ENCODE measurements at regions not wholly inside any gene's neighbourhood (a gene's known extent, or its start where the extent isn't known, plus 50 kb on each side); places are given as distances from the start of the nearest gene placed in this dataset.

DNA sequence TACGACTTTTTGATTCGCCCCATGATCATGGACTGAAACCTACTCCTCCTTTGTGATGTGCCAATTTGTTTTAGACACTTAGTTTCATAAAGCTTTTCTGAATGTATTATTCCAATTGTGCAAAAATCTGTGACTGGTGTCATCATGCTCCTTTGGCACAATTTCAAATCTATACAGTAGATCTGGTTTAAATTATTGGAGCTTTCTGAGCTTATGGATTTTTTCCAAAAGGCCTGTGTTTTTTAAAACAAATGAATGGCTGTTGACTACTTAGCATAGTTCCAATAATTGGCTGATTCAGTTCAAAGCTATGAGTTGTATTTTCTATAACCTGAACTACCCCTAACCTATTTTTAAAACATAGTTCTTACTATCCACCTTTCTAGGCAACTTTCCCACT, 282.7 kb downstream of the CNTN3 start:
- intact Hi-C loops (cut with micrococcal nuclease; ENCODE audit: unreplicated experiment) (no loop called here), in situ Hi-C loops (cut with MboI) (no loop called here)
- WGBS (ENCODE audit: insufficient coverage, insufficient replicate concordance, low lambda C conversion rate, missing lambda C conversion rate) = 0% methylated on average over 2 of the region's 2 CpGs
- Histone ChIP-seq H3K4me3 (no peak overlapping the region), H3K4me1 (ENCODE audit: control insufficient read depth, insufficient read depth, low read length) (no peaks in the 10 kb centered on the region), H4K20me1 (ENCODE audit: control insufficient read depth, insufficient read depth) (no peaks in the 10 kb centered on the region), H2AFZ (ENCODE audit: control insufficient read depth, low read depth, low read length) (no peak overlapping the region), H3K27me3 (replicated peaks in 1 of 2; ENCODE audit: control insufficient read depth in 2 of 2, insufficient read depth in 2 of 2, low read length in 1 of 2) (no peaks in the 10 kb centered on the region), H3K9me3 (replicated peaks; ENCODE audit: control insufficient read depth, insufficient read depth, low read length) (no peaks in the 10 kb centered on the region), H3K27ac (ENCODE audit: control insufficient read depth, insufficient read depth) (no peak overlapping the region), H3K9ac (ENCODE audit: control insufficient read depth, insufficient read depth, low read length) (no peak overlapping the region), H3K4me2 (ENCODE audit: control insufficient read depth, insufficient read depth) (no peak overlapping the region), H3K36me3 (ENCODE audit: control insufficient read depth in 2 of 2, insufficient read depth in 2 of 2, low read length in 1 of 2) (no peaks in the 10 kb centered on the region), H3K79me2 (ENCODE audit: control insufficient read depth, insufficient read depth, low read length) (no peaks in the 10 kb centered on the region)
- ChIA-PET POLR2A (no interaction called here), SMC1A (ENCODE audit: uncharacterized antibody, unreplicated experiment) (no interaction called here), CTCF (no interaction called here), RAD21 (ENCODE audit: unreplicated experiment) (no interaction called here)
- no TSS peak for BruUV-seq (replicated peaks)
- no peak for DNase-seq (ENCODE audit: low read depth, low spot score)
- ATAC-seq = no peak
- FAIRE-seq = no peak
- no peak for TF ChIP-seq EZH2 (IDR thresholded peaks at IDR 0.05; ENCODE audit: borderline replicate concordance, control insufficient read depth, low read depth, low read length)
- TF ChIP-seq FOS (IDR thresholded peaks at IDR 0.05; ENCODE audit: borderline replicate concordance, extremely low read depth, insufficient read length) = no peak
- TF ChIP-seq DPF2 (IDR thresholded peaks at IDR 0.05) = no peak
- no peak for TF ChIP-seq ZBTB4 (CRISPR knock-in tag; IDR thresholded peaks at IDR 0.05)
- TF ChIP-seq CTCF (IDR thresholded peaks at IDR 0.05 in 2 of 3, conservative IDR thresholded peaks at IDR 0.05 in 1 of 3; ENCODE audit: control insufficient read depth in 2 of 3, extremely low read depth in 1 of 3, insufficient read depth in 1 of 3, low read depth in 3 of 3, low read length in 3 of 3) = no peak
- TF ChIP-seq E4F1 (IDR thresholded peaks at IDR 0.05; ENCODE audit: borderline replicate concordance, partially characterized antibody) = no peak
- no peak for TF ChIP-seq TCF12 (IDR thresholded peaks at IDR 0.05; ENCODE audit: low read depth, low read length)
- TF ChIP-seq CREM (IDR thresholded peaks at IDR 0.05; ENCODE audit: low read depth) = no peak
- TF ChIP-seq KDM1A (IDR thresholded peaks at IDR 0.05; ENCODE audit: borderline replicate concordance) = no peak
- no peak for TF ChIP-seq LARP7 (IDR thresholded peaks at IDR 0.05)
- TF ChIP-seq, protein P1, sequence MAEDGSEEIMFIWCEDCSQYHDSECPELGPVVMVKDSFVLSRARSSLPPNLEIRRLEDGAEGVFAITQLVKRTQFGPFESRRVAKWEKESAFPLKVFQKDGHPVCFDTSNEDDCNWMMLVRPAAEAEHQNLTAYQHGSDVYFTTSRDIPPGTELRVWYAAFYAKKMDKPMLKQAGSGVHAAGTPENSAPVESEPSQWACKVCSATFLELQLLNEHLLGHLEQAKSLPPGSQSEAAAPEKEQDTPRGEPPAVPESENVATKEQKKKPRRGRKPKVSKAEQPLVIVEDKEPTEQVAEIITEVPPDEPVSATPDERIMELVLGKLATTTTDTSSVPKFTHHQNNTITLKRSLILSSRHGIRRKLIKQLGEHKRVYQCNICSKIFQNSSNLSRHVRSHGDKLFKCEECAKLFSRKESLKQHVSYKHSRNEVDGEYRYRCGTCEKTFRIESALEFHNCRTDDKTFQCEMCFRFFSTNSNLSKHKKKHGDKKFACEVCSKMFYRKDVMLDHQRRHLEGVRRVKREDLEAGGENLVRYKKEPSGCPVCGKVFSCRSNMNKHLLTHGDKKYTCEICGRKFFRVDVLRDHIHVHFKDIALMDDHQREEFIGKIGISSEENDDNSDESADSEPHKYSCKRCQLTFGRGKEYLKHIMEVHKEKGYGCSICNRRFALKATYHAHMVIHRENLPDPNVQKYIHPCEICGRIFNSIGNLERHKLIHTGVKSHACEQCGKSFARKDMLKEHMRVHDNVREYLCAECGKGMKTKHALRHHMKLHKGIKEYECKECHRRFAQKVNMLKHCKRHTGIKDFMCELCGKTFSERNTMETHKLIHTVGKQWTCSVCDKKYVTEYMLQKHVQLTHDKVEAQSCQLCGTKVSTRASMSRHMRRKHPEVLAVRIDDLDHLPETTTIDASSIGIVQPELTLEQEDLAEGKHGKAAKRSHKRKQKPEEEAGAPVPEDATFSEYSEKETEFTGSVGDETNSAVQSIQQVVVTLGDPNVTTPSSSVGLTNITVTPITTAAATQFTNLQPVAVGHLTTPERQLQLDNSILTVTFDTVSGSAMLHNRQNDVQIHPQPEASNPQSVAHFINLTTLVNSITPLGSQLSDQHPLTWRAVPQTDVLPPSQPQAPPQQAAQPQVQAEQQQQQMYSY (CRISPR knock-in tag; IDR thresholded peaks at IDR 0.05) = no peak
- no peak for TF ChIP-seq IKZF1 (conservative IDR thresholded peaks at IDR 0.05)

Measured in GM12878 (cell line).